ENCODE measurements at regions not wholly inside any gene's neighbourhood (a gene's known extent, or its start where the extent isn't known, plus 50 kb on each side); places are given as distances from the start of the nearest gene placed in this dataset.

GRCh38 chr2:5851410-5851809, 159.2 kb downstream of the SOX11 start:
- H3K27ac ChIP-seq, result no peak overlapping the region
- TF ChIP-seq CTCF (conservative IDR thresholded peaks at IDR 0.05) (no peak), ZFX (IDR thresholded peaks at IDR 0.05) (no peak)

- TF ChIP-seq CTCF (conservative IDR thresholded peaks at IDR 0.05) (no peak), ZFX (IDR thresholded peaks at IDR 0.05) (no peak)
- no peak overlapping the region for H3K27ac ChIP-seq
Measured at GRCh38 chr2:5854797-5855196, 162.6 kb downstream of the SOX11 start.

- TF ChIP-seq CTCF (conservative IDR thresholded peaks at IDR 0.05) (no peak), ZFX (IDR thresholded peaks at IDR 0.05) (no peak)
Measured at GRCh38 chr2:5867056-5867455, 174.9 kb downstream of the SOX11 start.

GRCh38 chr2:5868931-5869330, 176.7 kb downstream of the SOX11 start:
- no peak overlapping the region for H3K27ac ChIP-seq
- TF ChIP-seq CTCF (conservative IDR thresholded peaks at IDR 0.05) (no peak), ZFX (IDR thresholded peaks at IDR 0.05) (no peak)

More at GRCh38 chr2:5867056-5867455, 174.9 kb downstream of the SOX11 start:
- H3K27ac ChIP-seq, result no peak overlapping the region

GRCh38 chr2:5869936-5870335, 177.8 kb downstream of the SOX11 start:
- TF ChIP-seq CTCF (conservative IDR thresholded peaks at IDR 0.05) (no peak), ZFX (IDR thresholded peaks at IDR 0.05) (no peak)
- H3K27ac ChIP-seq, result no peak overlapping the region

GRCh38 chr2:5877360-5877759, 185.2 kb downstream of the SOX11 start:
- H3K27ac ChIP-seq, result no peak overlapping the region
- no peak for TF ChIP-seq ZFX (IDR thresholded peaks at IDR 0.05)
- no peak for TF ChIP-seq CTCF (conservative IDR thresholded peaks at IDR 0.05)

- TF ChIP-seq ZFX (IDR thresholded peaks at IDR 0.05), result no peak
- no peak for TF ChIP-seq CTCF (conservative IDR thresholded peaks at IDR 0.05)
- no peak overlapping the region for H3K27ac ChIP-seq
Measured at GRCh38 chr2:5885451-5886173, 193.4 kb downstream of the SOX11 start.
